Caco-2 (cell line): ENCODE measurements at regions not wholly inside any gene's neighbourhood (a gene's known extent, or its start where the extent isn't known, plus 50 kb on each side); places are given as distances from the start of the nearest gene placed in this dataset.

ENCODE experiments used
- BruUV-seq: library from RNA; stranded (reverse); fragments of 400-500 nt; replicated peaks from 2 replicates; lab custom pipeline; 2021; lab: Mats Ljungman, UMichigan
- CTCF ChIA-PET: fragments of 300-600 bp; sonication (Branson Sonifier 250); formaldehyde crosslinking; loops from one replicate; lab custom pipeline; 2022; ENCODE audit warnings: antibody characterized with exemption; lab: Charles Lee
- POLR2A ChIA-PET: fragments of 300-600 bp; sonication (Branson Sonifier 250); formaldehyde crosslinking; loops from one replicate; lab custom pipeline; 2022; ENCODE audit warnings: antibody characterized with exemption; lab: Charles Lee
- DNase-seq, 2 experiments: peaks; one replicate each; pipeline versions ENCODE4 v3.0.0 to v3.0.0-alpha.2; 2020 to 2022
- H3K27me3 ChIP-seq: replicated peaks from 2 replicates; pipeline ENCODE4 v1.6.0; 2011; ENCODE audit warnings: low read length; ENCODE audit not compliant: control insufficient read depth, insufficient read depth
- H3K36me3 ChIP-seq: 2 replicates; pipeline ENCODE4 v1.5.1; 2011; ENCODE audit warnings: low read length; ENCODE audit not compliant: control insufficient read depth, insufficient read depth
- H3K4me1 ChIP-seq: fragments of 250-450 bp; sonication (Bioruptor Pico); 2 replicates; pipeline ENCODE4 v1.5.1; 2020; ENCODE audit warnings: mild to moderate bottlenecking
- H3K4me3 ChIP-seq: 2 replicates; pipeline ENCODE4 v1.5.1; 2011; ENCODE audit warnings: low read depth, mild to moderate bottlenecking, control low read depth, low read length
- H3K9me3 ChIP-seq: fragments of 250-450 bp; sonication (Bioruptor Pico); 2 replicates; pipeline ENCODE4 v1.5.1; 2020; ENCODE audit warnings: mild to moderate bottlenecking, moderate library complexity
- H3K27ac Mint-ChIP-seq: one replicate; pipeline ENCODE4 v1.8.0; 2022; ENCODE audit warnings: mixed read lengths; ENCODE audit not compliant: unreplicated experiment
- H3K27me3 Mint-ChIP-seq: one replicate; pipeline ENCODE4 v1.8.0; 2022; ENCODE audit warnings: mixed read lengths; ENCODE audit not compliant: insufficient read depth, unreplicated experiment
- H3K36me3 Mint-ChIP-seq: one replicate; pipeline ENCODE4 v1.8.0; 2022; ENCODE audit warnings: mild to moderate bottlenecking, mixed read lengths; ENCODE audit not compliant: insufficient read depth, unreplicated experiment
- H3K4me1 Mint-ChIP-seq: one replicate; pipeline ENCODE4 v1.8.0; 2022; ENCODE audit warnings: low read depth, mixed read lengths; ENCODE audit not compliant: unreplicated experiment
- H3K4me3 Mint-ChIP-seq: one replicate; pipeline ENCODE4 v1.8.0; 2022; ENCODE audit warnings: mild to moderate bottlenecking, moderate library complexity, mixed read lengths; ENCODE audit not compliant: unreplicated experiment
- H3K9me3 Mint-ChIP-seq: one replicate; pipeline ENCODE4 v1.8.0; 2022; ENCODE audit warnings: mixed read lengths; ENCODE audit not compliant: unreplicated experiment
- intact Hi-C: fragments of 100-400 bp; cut with micrococcal nuclease; formaldehyde crosslinking; loops from one replicate; pipeline ENCODE4 v1.10.0; 2022; ENCODE audit not compliant: unreplicated experiment
- TF ChIP-seq, protein P1 (sequence below), 2 experiments: fragments of 200-600 bp in 1 of 2; IDR thresholded peaks; 1 replicate in 1 of 2; 2 replicates in 1 of 2; pipeline versions ENCODE4 v1.5.1 to v1.8.0; 2011 to 2022; ENCODE audit warnings: antibody characterized with exemption in 1 of 2, control low read depth in 1 of 2, inconsistent platforms in 1 of 2, low read depth in 1 of 2, low read length in 1 of 2, mild to moderate bottlenecking in 1 of 2, moderate library complexity in 1 of 2; ENCODE audit not compliant: insufficient read depth in 1 of 2, severe bottlenecking in 1 of 2, unreplicated experiment in 1 of 2

DNA sequence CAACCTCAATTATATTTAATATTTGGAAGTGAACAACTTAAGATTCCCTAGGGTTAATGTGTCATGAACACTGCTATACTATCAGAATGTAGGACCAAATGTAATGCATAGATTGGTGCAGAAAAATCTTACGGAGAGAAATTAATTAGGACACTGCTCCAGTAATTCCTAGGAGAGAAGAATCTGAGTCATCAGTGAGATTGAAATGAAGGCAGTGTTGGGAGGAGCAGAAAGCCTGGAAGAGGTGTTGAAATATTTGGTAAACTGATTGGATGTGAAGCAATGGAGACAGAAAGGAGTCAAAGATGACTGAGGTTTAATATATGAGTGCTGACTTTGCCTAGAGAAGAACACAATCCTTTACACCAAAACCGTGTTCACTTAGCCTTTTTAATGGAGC, 836.0 kb downstream of the FAM181B start:
- peaks cover 18% of the 10 kb centered on the region for H3K27me3 Mint-ChIP-seq
- Histone ChIP-seq H3K4me1 (no peaks in the 10 kb centered on the region), H3K27me3 (no peaks in the 10 kb centered on the region), H3K36me3 (no peaks in the 10 kb centered on the region), H3K4me3 (no peak overlapping the region), H3K9me3 (no peaks in the 10 kb centered on the region)
- CTCF ChIA-PET, result no interaction called here
- no peaks in the 10 kb centered on the region for H3K4me1 Mint-ChIP-seq
- intact Hi-C loops, result no loop called here
- DNase-seq, result no peak
- H3K27ac Mint-ChIP-seq, result no peak overlapping the region
- H3K36me3 Mint-ChIP-seq, result no peaks in the 10 kb centered on the region
- H3K4me3 Mint-ChIP-seq, result no peak overlapping the region
- BruUV-seq, result no TSS peak
- POLR2A ChIA-PET, result no interaction called here
- no peaks in the 10 kb centered on the region for H3K9me3 Mint-ChIP-seq
- TF ChIP-seq, protein P1, sequence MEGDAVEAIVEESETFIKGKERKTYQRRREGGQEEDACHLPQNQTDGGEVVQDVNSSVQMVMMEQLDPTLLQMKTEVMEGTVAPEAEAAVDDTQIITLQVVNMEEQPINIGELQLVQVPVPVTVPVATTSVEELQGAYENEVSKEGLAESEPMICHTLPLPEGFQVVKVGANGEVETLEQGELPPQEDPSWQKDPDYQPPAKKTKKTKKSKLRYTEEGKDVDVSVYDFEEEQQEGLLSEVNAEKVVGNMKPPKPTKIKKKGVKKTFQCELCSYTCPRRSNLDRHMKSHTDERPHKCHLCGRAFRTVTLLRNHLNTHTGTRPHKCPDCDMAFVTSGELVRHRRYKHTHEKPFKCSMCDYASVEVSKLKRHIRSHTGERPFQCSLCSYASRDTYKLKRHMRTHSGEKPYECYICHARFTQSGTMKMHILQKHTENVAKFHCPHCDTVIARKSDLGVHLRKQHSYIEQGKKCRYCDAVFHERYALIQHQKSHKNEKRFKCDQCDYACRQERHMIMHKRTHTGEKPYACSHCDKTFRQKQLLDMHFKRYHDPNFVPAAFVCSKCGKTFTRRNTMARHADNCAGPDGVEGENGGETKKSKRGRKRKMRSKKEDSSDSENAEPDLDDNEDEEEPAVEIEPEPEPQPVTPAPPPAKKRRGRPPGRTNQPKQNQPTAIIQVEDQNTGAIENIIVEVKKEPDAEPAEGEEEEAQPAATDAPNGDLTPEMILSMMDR (IDR thresholded peaks at IDR 0.05; ENCODE audit: insufficient read depth in 1 of 2, low read depth in 1 of 2, low read length in 1 of 2, severe bottlenecking in 1 of 2, unreplicated experiment in 1 of 2), result no peak

DNA sequence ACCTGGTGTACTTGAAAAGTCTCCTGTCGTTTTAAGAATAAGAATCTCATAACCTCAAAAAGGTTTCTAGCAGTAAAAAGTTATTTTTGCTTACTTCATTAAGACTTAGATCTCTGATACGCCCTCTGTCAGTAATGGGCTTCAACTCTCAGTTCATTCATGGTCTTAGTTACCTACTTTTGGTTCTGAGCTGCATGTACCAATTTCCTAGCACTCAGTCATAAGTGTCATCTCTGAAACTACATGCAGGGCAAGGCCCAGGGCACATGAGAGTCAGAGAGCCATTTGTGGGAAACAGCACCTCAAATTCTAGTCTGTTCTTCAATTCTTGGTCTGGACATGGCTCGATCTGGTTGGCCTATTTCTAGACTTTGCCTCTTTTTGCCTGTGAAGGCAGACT, 838.4 kb downstream of the FAM181B start:
- Mint-ChIP-seq H3K9me3 (no peaks in the 10 kb centered on the region), H3K27ac (no peak overlapping the region), H3K4me3 (no peak overlapping the region), H3K27me3 (peaks cover 7% of the 10 kb centered on the region), H3K36me3 (no peaks in the 10 kb centered on the region), H3K4me1 (no peaks in the 10 kb centered on the region)
- no peaks in the 10 kb centered on the region for H3K27me3 ChIP-seq
- no peaks in the 10 kb centered on the region for H3K4me1 ChIP-seq
- ChIA-PET POLR2A (no interaction called here), CTCF (no interaction called here)
- H3K9me3 ChIP-seq, result no peaks in the 10 kb centered on the region
- no peak overlapping the region for H3K4me3 ChIP-seq
- TF ChIP-seq, protein P1 (IDR thresholded peaks at IDR 0.05; ENCODE audit: insufficient read depth in 1 of 2, low read depth in 1 of 2, low read length in 1 of 2, severe bottlenecking in 1 of 2, unreplicated experiment in 1 of 2), result no peak
- no peaks in the 10 kb centered on the region for H3K36me3 ChIP-seq
- no peak for DNase-seq
- intact Hi-C loops, result no loop called here
- no TSS peak for BruUV-seq

DNA sequence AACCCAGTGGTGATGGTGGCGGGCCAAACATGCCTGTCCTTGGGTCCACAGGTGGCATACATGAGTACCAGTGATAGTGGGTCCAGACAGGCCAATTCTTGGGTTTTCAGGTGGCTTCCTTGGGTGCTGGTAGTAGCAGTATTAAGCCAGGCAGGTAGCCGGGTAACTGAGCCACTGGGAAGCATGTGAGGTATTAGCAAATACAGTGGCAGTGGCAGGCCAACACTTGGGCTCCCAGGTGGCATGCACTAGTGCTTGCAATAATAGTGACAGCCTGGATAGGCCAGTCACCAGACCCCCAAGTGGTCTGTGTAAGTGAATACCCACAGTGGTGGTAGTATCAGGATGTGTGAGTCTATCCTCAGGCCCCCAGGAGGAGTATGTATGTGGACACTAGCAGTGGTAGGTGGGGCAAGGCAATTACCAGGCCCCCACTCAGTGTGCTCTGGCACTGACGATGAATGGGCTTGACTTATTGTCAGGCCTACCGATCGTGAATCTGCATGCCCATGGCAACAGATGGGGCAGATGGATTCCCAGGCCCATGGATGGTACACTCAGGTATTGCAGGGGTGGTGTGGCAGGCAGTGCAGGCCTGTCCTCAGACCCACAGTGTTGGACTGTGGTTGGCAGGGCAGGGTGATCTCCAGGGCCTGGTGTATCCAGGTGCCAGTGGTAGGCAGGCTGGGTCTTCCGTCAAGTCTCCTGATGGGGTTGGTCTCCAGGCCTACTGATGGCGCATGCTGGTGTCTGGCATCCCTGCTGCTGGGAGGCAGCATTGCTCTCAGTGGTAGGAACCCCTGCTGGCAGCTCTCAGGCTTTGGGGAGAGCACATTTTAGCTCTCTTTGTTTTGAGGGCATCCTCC, 840.7 kb downstream of the FAM181B start:
- Histone ChIP-seq H3K4me3 (no peak overlapping the region), H3K36me3 (no peaks in the 10 kb centered on the region), H3K9me3 (no peaks in the 10 kb centered on the region), H3K4me1 (no peaks in the 10 kb centered on the region), H3K27me3 (no peaks in the 10 kb centered on the region)
- Mint-ChIP-seq H3K4me3 (no peak overlapping the region), H3K9me3 (no peaks in the 10 kb centered on the region), H3K4me1 (no peaks in the 10 kb centered on the region), H3K27ac (no peak overlapping the region), H3K36me3 (no peaks in the 10 kb centered on the region), H3K27me3 (peaks cover 2% of the 10 kb centered on the region)
- ChIA-PET CTCF (no interaction called here), POLR2A (no interaction called here)
- no peak for DNase-seq
- TF ChIP-seq, protein P1 (IDR thresholded peaks at IDR 0.05; ENCODE audit: insufficient read depth in 1 of 2, low read depth in 1 of 2, low read length in 1 of 2, severe bottlenecking in 1 of 2, unreplicated experiment in 1 of 2), result no peak
- intact Hi-C loops, result no loop called here
- BruUV-seq, result no TSS peak
